ENCODE measurements at regions not wholly inside any gene's neighbourhood (a gene's known extent, or its start where the extent isn't known, plus 50 kb on each side); places are given as distances from the start of the nearest gene placed in this dataset.

DNA sequence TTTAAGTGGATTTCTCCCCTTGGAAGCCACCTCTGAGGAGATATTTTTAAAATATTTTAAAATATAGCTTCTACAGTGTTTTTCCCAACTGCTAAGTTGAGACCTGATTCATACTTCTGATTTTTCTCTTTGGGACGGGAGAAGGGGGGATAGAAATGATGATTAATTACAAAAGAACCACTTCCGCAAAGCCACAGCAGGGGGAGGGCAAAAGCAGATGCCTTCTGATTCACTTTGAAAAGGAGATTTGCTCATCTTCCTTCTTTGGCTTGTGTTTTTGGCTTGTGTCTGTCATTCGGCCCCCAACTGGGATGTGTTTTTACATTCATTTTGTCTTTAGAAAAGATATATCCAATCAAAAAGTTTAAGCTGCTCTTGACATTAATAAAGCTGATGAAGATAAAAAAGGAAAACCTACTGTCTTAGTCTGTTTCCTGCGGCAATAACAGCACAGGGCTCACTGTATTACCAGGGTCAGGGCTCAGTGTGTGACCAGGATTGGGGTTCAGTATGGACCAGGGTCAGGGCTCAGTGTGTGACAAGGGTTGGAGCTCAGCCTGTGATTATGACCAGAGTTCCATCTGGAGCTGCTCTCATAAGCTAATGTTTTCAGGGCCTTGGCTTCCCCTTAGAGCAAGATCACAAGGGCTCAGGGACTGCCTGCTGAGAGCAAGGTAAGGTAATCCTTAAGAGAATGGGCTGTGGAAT lies 223.2 kb downstream of the MTHFS start:
- Mint-ChIP-seq H3K4me1 (peaks cover 6% of the 10 kb centered on the region), H3K27ac (no peak overlapping the region), H3K9me3 (ENCODE audit: low read depth) (no peaks in the 10 kb centered on the region), H3K36me3 (no peaks in the 10 kb centered on the region), H3K4me3 (no peak overlapping the region), H3K27me3 (peaks cover 22% of the 10 kb centered on the region)
- DNase-seq (peak; percentile 57), ATAC-seq (no peak)
- CTCF ChIA-PET = interaction anchor here (0.6 to 1.4 kb wide), 2 partner anchors 181 to 493 kb away, joined by 3 read pairs; no protein-coding TSS in a partner anchor

DNA sequence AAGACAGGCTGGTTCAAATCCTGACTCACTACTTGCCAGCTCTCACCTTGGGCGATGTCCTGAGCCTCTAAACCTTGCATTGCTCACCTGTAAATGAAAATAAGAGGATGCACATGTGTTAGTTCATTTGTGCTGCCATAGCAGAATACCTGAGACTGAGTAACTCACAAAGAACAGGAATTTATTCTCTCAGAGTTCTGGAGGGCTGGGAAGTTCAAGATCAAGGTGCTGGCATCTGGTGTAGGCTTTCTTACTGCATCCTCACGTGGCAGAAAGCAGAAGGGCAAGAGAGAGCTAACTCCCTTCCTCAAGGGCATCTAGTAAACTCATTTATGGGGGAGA lies 222.7 kb downstream of the MTHFS start:
- Mint-ChIP-seq H3K9me3 (ENCODE audit: low read depth) (no peaks in the 10 kb centered on the region), H3K4me3 (no peak overlapping the region), H3K27ac (no peak overlapping the region), H3K27me3 (peaks cover 22% of the 10 kb centered on the region), H3K4me1 (peaks cover 6% of the 10 kb centered on the region), H3K36me3 (no peaks in the 10 kb centered on the region)
- CTCF ChIA-PET = interaction anchor here (0.6 to 1.4 kb wide), 2 partner anchors 180 to 493 kb away, joined by 3 read pairs; no protein-coding TSS in a partner anchor
- no peak for DNase-seq
- no peak for ATAC-seq

DNA sequence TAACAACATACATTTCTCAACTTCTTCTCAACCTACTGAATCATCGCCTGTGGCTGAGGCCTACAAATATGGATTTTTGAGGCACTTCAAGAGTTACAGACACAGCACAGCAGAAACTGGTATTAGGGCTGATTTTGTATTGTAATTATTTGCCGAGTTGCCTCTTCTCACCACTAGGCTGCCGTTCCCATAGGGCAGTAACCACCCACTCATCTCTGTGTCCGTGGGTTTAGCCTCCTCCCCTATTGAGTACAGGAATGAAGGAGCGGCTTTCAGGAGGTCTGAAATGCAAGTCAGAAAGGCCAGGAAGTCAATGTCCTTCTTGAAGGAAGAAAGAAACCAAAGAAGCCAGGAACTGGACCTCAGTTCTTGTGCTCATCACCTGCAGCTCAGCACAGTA lies 220.8 kb downstream of the MTHFS start:
- no peaks in the 10 kb centered on the region for H3K36me3 Mint-ChIP-seq
- CTCF ChIA-PET = no interaction called here
- ATAC-seq = no peak
- no peak for DNase-seq
- H3K9me3 Mint-ChIP-seq (ENCODE audit: low read depth) = no peaks in the 10 kb centered on the region
- H3K27ac Mint-ChIP-seq = no peak overlapping the region
- H3K4me3 Mint-ChIP-seq = no peak overlapping the region
- H3K27me3 Mint-ChIP-seq = peaks cover 20% of the 10 kb centered on the region
- peaks cover 11% of the 10 kb centered on the region for H3K4me1 Mint-ChIP-seq

GRCh38 chr15:79676621-79677020 lies 220.2 kb downstream of the MTHFS start:
- Mint-ChIP-seq H3K4me1 (peaks cover 11% of the 10 kb centered on the region), H3K36me3 (no peaks in the 10 kb centered on the region), H3K27me3 (peaks cover 17% of the 10 kb centered on the region), H3K9me3 (ENCODE audit: low read depth) (no peaks in the 10 kb centered on the region), H3K4me3 (no peak overlapping the region), H3K27ac (no peak overlapping the region)
- CTCF ChIA-PET = no interaction called here
- ATAC-seq (no peak), DNase-seq (no peak)

- no peak overlapping the region for H3K4me3 Mint-ChIP-seq
- DNase-seq = no peak
- H3K27me3 Mint-ChIP-seq = peaks cover 20% of the 10 kb centered on the region
- ATAC-seq = no peak
- peaks cover 11% of the 10 kb centered on the region for H3K4me1 Mint-ChIP-seq
- no peak overlapping the region for H3K27ac Mint-ChIP-seq
- no peaks in the 10 kb centered on the region for H3K36me3 Mint-ChIP-seq
- CTCF ChIA-PET = no interaction called here
- no peaks in the 10 kb centered on the region for H3K9me3 Mint-ChIP-seq (ENCODE audit: low read depth)
Observed at GRCh38 chr15:79677241-79677640, 219.6 kb downstream of the MTHFS start.

- Mint-ChIP-seq H3K4me1 (peaks cover 11% of the 10 kb centered on the region), H3K4me3 (no peak overlapping the region), H3K9me3 (ENCODE audit: low read depth) (no peaks in the 10 kb centered on the region), H3K27ac (no peak overlapping the region), H3K36me3 (no peaks in the 10 kb centered on the region), H3K27me3 (peaks cover 24% of the 10 kb centered on the region)
- CTCF ChIA-PET = interaction anchor here (0.5 kb wide), 1 partner anchor 1757 kb away, joined by 3 read pairs; no protein-coding TSS in a partner anchor
- no peak for ATAC-seq
- DNase-seq = no peak
Observed at GRCh38 chr15:79678032-79678701, 218.6 kb downstream of the MTHFS start.

DNA sequence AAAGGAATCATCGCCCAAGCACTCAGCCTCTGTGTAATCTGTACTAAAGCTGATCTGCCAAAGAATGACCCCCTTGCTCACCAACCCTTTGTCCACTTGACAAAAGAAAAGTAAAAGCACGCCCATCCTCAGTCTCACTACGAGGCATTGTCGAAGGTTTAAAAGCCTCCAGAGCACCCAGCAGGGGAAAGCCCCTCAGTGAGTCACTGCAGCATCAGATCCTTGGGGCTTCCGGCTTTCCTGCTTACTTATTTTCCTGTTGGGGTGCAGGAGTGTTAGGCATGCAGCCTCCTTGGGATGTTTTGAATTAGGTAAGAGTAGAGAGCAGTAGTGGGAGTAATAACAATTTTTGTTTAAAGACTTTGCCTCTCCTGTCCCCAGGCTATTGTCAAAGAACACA lies 216.1 kb downstream of the MTHFS start:
- no peak for ATAC-seq

DNA sequence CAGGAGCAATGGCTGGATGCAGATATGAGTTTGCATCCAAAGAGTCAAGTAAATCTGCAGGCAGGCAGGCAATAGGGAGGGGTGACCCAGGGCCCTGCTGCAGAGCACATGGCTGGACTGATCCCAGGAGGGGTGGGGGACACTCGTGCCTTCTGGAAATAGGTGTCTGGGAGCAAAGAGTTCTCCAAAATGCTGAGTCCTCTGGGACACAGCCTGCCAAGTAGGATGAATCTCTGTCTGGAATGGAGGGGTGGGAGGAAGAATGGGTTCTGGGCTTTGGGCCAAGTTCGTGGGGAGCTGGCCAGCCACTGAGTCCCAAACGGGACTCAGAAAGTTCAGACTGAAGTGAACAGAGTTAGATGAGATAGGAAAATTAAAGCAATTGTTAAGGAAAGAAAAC lies 214.5 kb downstream of the MTHFS start:
- Mint-ChIP-seq H3K4me1 (peaks cover 4% of the 10 kb centered on the region), H3K36me3 (no peaks in the 10 kb centered on the region), H3K27me3 (peaks cover 32% of the 10 kb centered on the region), H3K9me3 (ENCODE audit: low read depth) (no peaks in the 10 kb centered on the region), H3K4me3 (no peak overlapping the region), H3K27ac (no peak overlapping the region)
- CTCF ChIA-PET = no interaction called here
- DNase-seq = no peak
- no peak for ATAC-seq

More for the DNA sequence above, 216.1 kb downstream of the MTHFS start:
- DNase-seq = no peak
- CTCF ChIA-PET = no interaction called here
- H3K36me3 Mint-ChIP-seq = no peaks in the 10 kb centered on the region
- peaks cover 27% of the 10 kb centered on the region for H3K27me3 Mint-ChIP-seq
- H3K9me3 Mint-ChIP-seq (ENCODE audit: low read depth) = no peaks in the 10 kb centered on the region
- H3K4me3 Mint-ChIP-seq = no peak overlapping the region
- peaks cover 4% of the 10 kb centered on the region for H3K4me1 Mint-ChIP-seq
- H3K27ac Mint-ChIP-seq = no peak overlapping the region

DNA sequence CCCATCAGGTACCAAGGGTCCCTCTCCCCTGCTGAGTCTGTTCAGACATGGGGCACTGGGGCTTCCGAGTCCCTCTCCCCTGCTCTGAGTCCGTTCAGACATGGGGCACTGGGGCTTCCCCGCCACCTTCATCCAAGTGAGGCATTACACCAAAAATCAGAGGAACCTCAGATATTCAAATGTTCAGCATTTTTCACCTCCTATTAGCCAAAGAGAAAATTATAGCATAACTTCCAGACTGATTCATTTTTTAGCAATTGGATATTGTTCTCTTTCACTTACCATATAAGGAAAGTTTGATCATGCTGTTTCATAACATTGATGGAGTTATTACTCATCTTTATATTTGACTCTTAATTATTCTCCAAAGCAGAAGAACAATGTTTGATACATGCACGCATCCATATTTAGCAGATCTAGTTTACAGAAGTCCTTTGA lies 213.9 kb downstream of the MTHFS start:
- Mint-ChIP-seq H3K4me1 (peaks cover 4% of the 10 kb centered on the region), H3K9me3 (ENCODE audit: low read depth) (no peaks in the 10 kb centered on the region), H3K4me3 (no peak overlapping the region), H3K27ac (no peak overlapping the region), H3K36me3 (no peaks in the 10 kb centered on the region), H3K27me3 (peaks cover 27% of the 10 kb centered on the region)
- CTCF ChIA-PET = no interaction called here
- ATAC-seq (no peak), DNase-seq (no peak)

GRCh38 chr15:79689030-79689429 lies 207.8 kb downstream of the MTHFS start:
- Mint-ChIP-seq H3K27me3 (peaks cover 25% of the 10 kb centered on the region), H3K27ac (no peak overlapping the region), H3K4me1 (no peaks in the 10 kb centered on the region), H3K9me3 (ENCODE audit: low read depth) (no peaks in the 10 kb centered on the region), H3K4me3 (no peak overlapping the region), H3K36me3 (no peaks in the 10 kb centered on the region)
- DNase-seq (no peak), ATAC-seq (no peak)
- CTCF ChIA-PET = no interaction called here

- Mint-ChIP-seq H3K4me1 (no peaks in the 10 kb centered on the region), H3K9me3 (ENCODE audit: low read depth) (no peaks in the 10 kb centered on the region), H3K36me3 (no peaks in the 10 kb centered on the region), H3K27ac (no peak overlapping the region), H3K27me3 (peaks cover 29% of the 10 kb centered on the region), H3K4me3 (no peak overlapping the region)
- DNase-seq = no peak
- CTCF ChIA-PET = interaction anchor here (1.3 kb wide), 1 partner anchor 320 kb away, joined by 3 read pairs; no protein-coding TSS in a partner anchor
- no peak for ATAC-seq
Observed at GRCh38 chr15:79700951-79701480, 195.8 kb downstream of the MTHFS start.

GRCh38 chr15:79702621-79703020 lies 194.2 kb downstream of the MTHFS start:
- H3K27me3 Mint-ChIP-seq = peaks cover 38% of the 10 kb centered on the region
- DNase-seq (no peak), ATAC-seq (no peak)
- H3K4me3 Mint-ChIP-seq = no peak overlapping the region
- H3K4me1 Mint-ChIP-seq = no peaks in the 10 kb centered on the region
- H3K9me3 Mint-ChIP-seq (ENCODE audit: low read depth) = no peaks in the 10 kb centered on the region
- CTCF ChIA-PET = no interaction called here
- no peaks in the 10 kb centered on the region for H3K36me3 Mint-ChIP-seq
- no peak overlapping the region for H3K27ac Mint-ChIP-seq

GRCh38 chr15:79721256-79721655 lies 175.6 kb downstream of the MTHFS start:
- Mint-ChIP-seq H3K36me3 (no peaks in the 10 kb centered on the region), H3K4me1 (no peaks in the 10 kb centered on the region), H3K9me3 (ENCODE audit: low read depth) (no peaks in the 10 kb centered on the region), H3K4me3 (no peak overlapping the region), H3K27ac (no peak overlapping the region), H3K27me3 (peaks cover 6% of the 10 kb centered on the region)
- DNase-seq (no peak), ATAC-seq (no peak)
- CTCF ChIA-PET = no interaction called here

DNA sequence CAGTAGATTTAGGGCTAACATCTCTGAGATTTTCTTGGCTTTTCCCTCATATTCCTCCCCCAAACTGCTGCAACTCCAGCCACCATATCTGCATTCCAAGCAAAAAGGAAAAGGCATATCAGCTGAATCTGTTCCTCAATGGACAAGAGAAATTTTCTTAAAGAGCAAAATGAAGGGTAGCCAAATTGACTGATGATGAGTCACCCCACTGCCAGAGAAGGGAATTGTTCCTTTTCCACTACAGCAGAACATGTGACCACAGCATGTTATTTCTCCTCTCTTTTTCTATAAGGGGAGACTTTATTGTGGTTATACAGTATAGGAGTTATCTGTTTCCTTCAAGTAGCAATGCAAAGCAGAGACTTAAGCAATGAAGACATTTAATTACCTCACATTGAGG lies 172.5 kb downstream of the MTHFS start:
- Mint-ChIP-seq H3K27ac (no peak overlapping the region), H3K4me3 (no peak overlapping the region), H3K9me3 (ENCODE audit: low read depth) (no peaks in the 10 kb centered on the region), H3K36me3 (no peaks in the 10 kb centered on the region), H3K27me3 (peaks cover 13% of the 10 kb centered on the region), H3K4me1 (no peaks in the 10 kb centered on the region)
- DNase-seq (no peak), ATAC-seq (no peak)
- CTCF ChIA-PET = no interaction called here
